A673 (cell line): ENCODE measurements at regions not wholly inside any gene's neighbourhood (a gene's known extent, or its start where the extent isn't known, plus 50 kb on each side); places are given as distances from the start of the nearest gene placed in this dataset.
"Not testable (repeated sequence)": the region's sequence is repeated elsewhere in the genome, so short reads cannot be mapped to it uniquely, and the experiment has no call there.

Experiments
- BruUV-seq: library from RNA; stranded (reverse); fragments of 400-500 nt; replicated peaks from 2 replicates; lab custom pipeline; 2021; lab: Mats Ljungman, UMichigan
- CTCF ChIA-PET: fragments of 300-600 bp; sonication (Branson Sonifier 250); formaldehyde crosslinking; loops from one replicate; lab custom pipeline; 2022; ENCODE audit warnings: antibody characterized with exemption; lab: Charles Lee
- POLR2A ChIA-PET: fragments of 300-600 bp; sonication (Branson Sonifier 250); formaldehyde crosslinking; loops from one replicate; lab custom pipeline; 2022; ENCODE audit warnings: antibody characterized with exemption; ENCODE audit not compliant: low non-redundant PET; lab: Charles Lee
- DNase-seq: peaks from one replicate; pipeline ENCODE4 v3.0.0-alpha.2; 2015; ENCODE audit warnings: low spot score
- H3K27ac ChIP-seq: fragments of 200-600 bp; sonication (generic); 2 replicates; pipeline ENCODE4 v1.5.1; 2016; ENCODE audit warnings: mixed run types, low read depth, mild to moderate bottlenecking, mixed read lengths, antibody characterized with exemption, low read length; ENCODE audit not compliant: poor library complexity, severe bottlenecking
- H3K27me3 ChIP-seq: fragments of 200-600 bp; sonication (generic); replicated peaks from 2 replicates; pipeline ENCODE4 v1.6.1; 2017; ENCODE audit warnings: mixed run types, low read depth, mild to moderate bottlenecking, mixed read lengths, antibody characterized with exemption, low read length; ENCODE audit not compliant: insufficient read depth, poor library complexity
- H3K36me3 ChIP-seq: fragments of 200-600 bp; sonication (generic); 2 replicates; pipeline ENCODE4 v1.6.1; 2016; ENCODE audit warnings: mixed run types, mild to moderate bottlenecking, mixed read lengths, antibody characterized with exemption, low read length; ENCODE audit not compliant: insufficient read depth, poor library complexity, severe bottlenecking
- H3K4me1 ChIP-seq: fragments of 200-600 bp; sonication (generic); 2 replicates; pipeline ENCODE4 v1.6.1; 2017; ENCODE audit warnings: mixed run types, mild to moderate bottlenecking, mixed read lengths, antibody characterized with exemption, low read length; ENCODE audit not compliant: insufficient read depth, poor library complexity, severe bottlenecking
- H3K4me3 ChIP-seq: fragments of 200-600 bp; sonication (generic); 2 replicates; pipeline ENCODE4 v1.5.1; 2016; ENCODE audit warnings: low read depth, mixed run types, mild to moderate bottlenecking, mixed read lengths, low read length; ENCODE audit not compliant: poor library complexity, severe bottlenecking
- H3K9me3 ChIP-seq: fragments of 200-600 bp; sonication (generic); 2 replicates; pipeline ENCODE4 v1.6.1; 2016; ENCODE audit warnings: mixed run types, low read depth, mild to moderate bottlenecking, mixed read lengths, antibody characterized with exemption, low read length; ENCODE audit not compliant: poor library complexity, severe bottlenecking
- CTCF ChIP-seq: fragments of 300-800, 200-600 bp; sonication (generic); conservative IDR thresholded peaks from 2 replicates; pipeline ENCODE4 v1.5.1; 2017; ENCODE audit warnings: low read depth, mild to moderate bottlenecking, antibody characterized with exemption, low read length, moderate library complexity, mixed read lengths
- EZH2 ChIP-seq: fragments of 200-600 bp; sonication (generic); IDR thresholded peaks from 2 replicates; pipeline ENCODE4 v1.6.1; 2017; ENCODE audit warnings: borderline replicate concordance, low read depth, mild to moderate bottlenecking, mixed read lengths, antibody characterized with exemption, low read length; ENCODE audit not compliant: poor library complexity, severe bottlenecking
- intact Hi-C: fragments of 100-400 bp; cut with micrococcal nuclease; formaldehyde crosslinking; loops from one replicate; pipeline ENCODE4 v1.10.0; 2022; ENCODE audit not compliant: unreplicated experiment

GRCh38 chr9:38172586-38172985 is 103.6 kb upstream of the SHB start:
- no TSS peak for BruUV-seq
- intact Hi-C loops = no loop called here
- POLR2A ChIA-PET = no interaction called here
- Histone ChIP-seq H3K36me3 (no peaks in the 10 kb centered on the region), H3K4me1 (no peaks in the 10 kb centered on the region), H3K4me3 (no peak overlapping the region), H3K9me3 (peaks cover 9% of the 10 kb centered on the region), H3K27me3 (no peaks in the 10 kb centered on the region), H3K27ac (no peak overlapping the region)
- TF ChIP-seq CTCF (no peak), EZH2 (no peak)
- no peak for DNase-seq
- CTCF ChIA-PET = no interaction called here

GRCh38 chr9:38171926-38172325 is 102.9 kb upstream of the SHB start:
- CTCF ChIA-PET = no interaction called here
- no peak overlapping the region for H3K27ac ChIP-seq
- BruUV-seq = no TSS peak

GRCh38 chr9:38171538-38171884 is 102.5 kb upstream of the SHB start:
- Histone ChIP-seq H3K36me3 (no peaks in the 10 kb centered on the region), H3K9me3 (peaks cover 9% of the 10 kb centered on the region), H3K27me3 (no peaks in the 10 kb centered on the region), H3K4me3 (no peak overlapping the region), H3K4me1 (no peaks in the 10 kb centered on the region), H3K27ac (no peak overlapping the region)
- ChIA-PET POLR2A (no interaction called here), CTCF (no interaction called here)
- no TSS peak for BruUV-seq
- DNase-seq = no peak
- no peak for TF ChIP-seq CTCF
- TF ChIP-seq EZH2 = no peak
- intact Hi-C loops = no loop called here

More at GRCh38 chr9:38171926-38172325, 102.9 kb upstream of the SHB start:
- Histone ChIP-seq H3K9me3 (peaks cover 9% of the 10 kb centered on the region), H3K36me3 (no peaks in the 10 kb centered on the region), H3K27me3 (no peaks in the 10 kb centered on the region), H3K4me3 (no peak overlapping the region), H3K4me1 (no peaks in the 10 kb centered on the region)
- POLR2A ChIA-PET = no interaction called here
- intact Hi-C loops = no loop called here
- no peak for DNase-seq
- TF ChIP-seq CTCF (no peak), EZH2 (no peak)

- BruUV-seq, H3K4me1 ChIP-seq, H3K36me3 ChIP-seq, CTCF ChIA-PET, DNase-seq, H3K4me3 ChIP-seq, H3K27ac ChIP-seq, POLR2A ChIA-PET, H3K9me3 ChIP-seq, H3K27me3 ChIP-seq, intact Hi-C loops: not testable (repeated sequence)
Measured at GRCh38 chr9:38170763-38171537, 101.9 kb upstream of the SHB start.

- H3K9me3 ChIP-seq, H3K4me1 ChIP-seq, H3K36me3 ChIP-seq, BruUV-seq, POLR2A ChIA-PET, H3K27ac ChIP-seq, intact Hi-C loops, CTCF ChIA-PET, H3K4me3 ChIP-seq, H3K27me3 ChIP-seq, DNase-seq: not testable (repeated sequence)
Measured at GRCh38 chr9:38170155-38170554, 101.1 kb upstream of the SHB start.
